Psoas muscle (tissue), 7 donors: ENCODE measurements at regions not wholly inside any gene's neighbourhood (a gene's known extent, or its start where the extent isn't known, plus 50 kb on each side); places are given as distances from the start of the nearest gene placed in this dataset.

ENCODE experiments used
- ATAC-seq, 4 donors: fragments of 200-7000 bp; cut with Tn5 transposase; one replicate each; pipeline ENCODE4 v1.9.1; 2020; ENCODE audit warnings: moderate library complexity in 3 of 4, mild to moderate bottlenecking in 2 of 4
- DNase-seq, 2 donors: peaks; one replicate each; pipeline ENCODE4 v3.0.0-alpha.2; 2020
- H3K27ac ChIP-seq: fragments of 200-600 bp; one replicate; pipeline ENCODE4 v1.8.0; 2022
- H3K27me3 ChIP-seq, 3 donors: fragments of 200-600 bp in 1 of 3; one replicate each; pipeline versions ENCODE4 v1.6.1 to v1.8.0; 2013 to 2022; ENCODE audit warnings: low read length in 2 of 3, mild to moderate bottlenecking in 2 of 3, moderate library complexity in 1 of 3; ENCODE audit not compliant: insufficient read depth in 3 of 3
- H3K36me3 ChIP-seq, 2 donors: fragments of 200-600 bp in 1 of 2; one replicate each; pipeline versions ENCODE4 v1.6.1 to v1.8.0; 2013 to 2022; ENCODE audit warnings: low read depth in 1 of 2, mild to moderate bottlenecking in 1 of 2, moderate library complexity in 1 of 2; ENCODE audit not compliant: insufficient read depth in 1 of 2
- H3K4me1 ChIP-seq: fragments of 200-600 bp; one replicate; pipeline ENCODE4 v1.8.0; 2022
- H3K4me3 ChIP-seq: fragments of 200-600 bp; one replicate; pipeline ENCODE4 v1.8.0; 2022; ENCODE audit warnings: mild to moderate bottlenecking
- H3K9me3 ChIP-seq: fragments of 200-600 bp; one replicate; pipeline ENCODE4 v1.8.0; 2022
- WGBS, 3 donors: extraction: QIAGEN DNeasy Blood & Tissue Kit; methylation state at CpG; one replicate each; pipeline versions ENCODE4 v1.1.6 to v1.1.7; 2013; 5-methylcytosine and 5-hydroxymethylcytosine counted together
- intact Hi-C, 2 donors: fragments of 100-400 bp; cut with DNase I; formaldehyde crosslinking; loops; one replicate each; pipeline versions ENCODE4 v1.11.0 to v1.14.2; 2022
- TF ChIP-seq, protein P1 (sequence below): fragments of 200-600 bp; IDR thresholded peaks from one replicate; pipeline ENCODE4 v1.8.0; 2022; ENCODE audit warnings: antibody characterized with exemption
- donor health status: healthy with polysubstance abuse.
- donor health status: DM: no; HTN: no; CAD: no; lungs with moderate emphysema.
- donor health status: Bipolar disorder and iron deficiency.
- donor health status: healthy.
- donor health status: DM: yes; HTN: yes; CAD: no.
- donor health status: DM: no; HTN: no; CAD: no.
- donor health status: DM: yes; HTN: yes; CAD: no.

GRCh38 chr12:63480186-63480585 lies 188.1 kb downstream of the DPY19L2 start:
- no peak overlapping the region for H3K4me3 ChIP-seq
- intact Hi-C loops = no loop called here
- H3K9me3 ChIP-seq = no peaks in the 10 kb centered on the region
- WGBS, 3 donors = 55 to 59% (median 58%) methylated on average over 2 of the region's 2 CpGs
- TF ChIP-seq, protein P1, sequence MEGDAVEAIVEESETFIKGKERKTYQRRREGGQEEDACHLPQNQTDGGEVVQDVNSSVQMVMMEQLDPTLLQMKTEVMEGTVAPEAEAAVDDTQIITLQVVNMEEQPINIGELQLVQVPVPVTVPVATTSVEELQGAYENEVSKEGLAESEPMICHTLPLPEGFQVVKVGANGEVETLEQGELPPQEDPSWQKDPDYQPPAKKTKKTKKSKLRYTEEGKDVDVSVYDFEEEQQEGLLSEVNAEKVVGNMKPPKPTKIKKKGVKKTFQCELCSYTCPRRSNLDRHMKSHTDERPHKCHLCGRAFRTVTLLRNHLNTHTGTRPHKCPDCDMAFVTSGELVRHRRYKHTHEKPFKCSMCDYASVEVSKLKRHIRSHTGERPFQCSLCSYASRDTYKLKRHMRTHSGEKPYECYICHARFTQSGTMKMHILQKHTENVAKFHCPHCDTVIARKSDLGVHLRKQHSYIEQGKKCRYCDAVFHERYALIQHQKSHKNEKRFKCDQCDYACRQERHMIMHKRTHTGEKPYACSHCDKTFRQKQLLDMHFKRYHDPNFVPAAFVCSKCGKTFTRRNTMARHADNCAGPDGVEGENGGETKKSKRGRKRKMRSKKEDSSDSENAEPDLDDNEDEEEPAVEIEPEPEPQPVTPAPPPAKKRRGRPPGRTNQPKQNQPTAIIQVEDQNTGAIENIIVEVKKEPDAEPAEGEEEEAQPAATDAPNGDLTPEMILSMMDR = no peak
- no peaks in the 10 kb centered on the region for H3K4me1 ChIP-seq
- no peaks in the 10 kb centered on the region for H3K27me3 ChIP-seq
- DNase-seq = no peak
- ATAC-seq = no peak
- H3K27ac ChIP-seq = no peak overlapping the region
- no peaks in the 10 kb centered on the region for H3K36me3 ChIP-seq

DNA sequence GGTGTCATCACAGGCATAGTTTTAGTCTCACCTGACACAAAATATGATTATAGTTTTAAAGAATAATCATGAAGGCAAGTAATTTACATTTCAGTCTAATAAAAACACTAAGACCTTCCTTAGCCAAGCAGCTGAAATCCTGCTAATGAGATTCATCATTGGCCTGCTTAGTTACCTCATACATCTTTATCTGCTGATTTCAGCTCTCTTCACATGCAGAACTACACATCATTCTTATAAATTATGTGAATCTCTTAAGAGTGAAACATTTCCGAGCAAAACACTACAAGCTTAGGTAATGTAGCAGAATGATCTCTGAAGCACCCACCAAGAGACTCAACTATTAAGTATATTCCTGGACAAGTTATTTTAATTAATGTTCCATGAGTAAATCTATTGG lies 198.1 kb downstream of the DPY19L2 start:
- Histone ChIP-seq H3K27me3 (no peaks in the 10 kb centered on the region), H3K36me3 (no peaks in the 10 kb centered on the region), H3K27ac (no peak overlapping the region), H3K9me3 (peaks cover 3% of the 10 kb centered on the region), H3K4me3 (no peak overlapping the region), H3K4me1 (no peaks in the 10 kb centered on the region)
- TF ChIP-seq, protein P1 = no peak
- no peak for DNase-seq
- intact Hi-C loops = no loop called here
- WGBS, 3 donors = 86 to 90% (median 89%) methylated on average over 1 of the region's 1 CpG
- ATAC-seq = no peak

GRCh38 chr12:63467951-63468350 lies 200.3 kb downstream of the DPY19L2 start:
- intact Hi-C loops = no loop called here
- Histone ChIP-seq H3K27me3 (no peaks in the 10 kb centered on the region), H3K27ac (no peak overlapping the region), H3K9me3 (peaks cover 3% of the 10 kb centered on the region), H3K4me3 (no peak overlapping the region), H3K4me1 (no peaks in the 10 kb centered on the region), H3K36me3 (no peaks in the 10 kb centered on the region)
- ATAC-seq (no peak), DNase-seq (no peak)
- TF ChIP-seq, protein P1 = no peak
- 20 to 36% (median 26%) methylated on average over 4 of the region's 4 CpGs for WGBS, 3 donors

- H3K27ac ChIP-seq = no peak overlapping the region
- H3K4me1 ChIP-seq = no peaks in the 10 kb centered on the region
- WGBS, 3 donors = 83 to 92% (median 87%) methylated on average over 1 of the region's 1 CpG
- H3K36me3 ChIP-seq = no peaks in the 10 kb centered on the region
- no peak overlapping the region for H3K4me3 ChIP-seq
- TF ChIP-seq, protein P1 = no peak
- H3K27me3 ChIP-seq = no peaks in the 10 kb centered on the region
- DNase-seq (no peak), ATAC-seq (no peak)
- no peaks in the 10 kb centered on the region for H3K9me3 ChIP-seq
- intact Hi-C loops = no loop called here
Measured at GRCh38 chr12:63457857-63458256, 210.4 kb downstream of the DPY19L2 start.

DNA sequence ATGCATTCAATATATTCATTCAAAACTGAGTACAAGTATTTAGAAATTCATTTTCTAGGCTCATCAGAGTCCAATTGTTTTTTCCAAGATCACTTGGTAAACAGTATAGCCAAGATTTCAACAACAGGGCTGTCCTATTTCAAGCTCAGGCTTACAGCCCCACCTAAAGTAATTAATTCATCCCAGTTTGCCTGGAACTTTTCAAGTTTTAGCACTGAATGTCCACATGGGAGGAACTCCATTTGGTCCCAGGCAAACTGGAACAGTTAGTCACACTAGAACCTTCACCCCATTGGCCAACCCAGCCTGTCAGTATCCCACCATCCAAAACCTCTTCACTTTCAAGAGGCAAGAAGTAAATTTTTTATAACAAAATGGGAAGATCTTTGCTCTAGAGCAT lies 210.9 kb downstream of the DPY19L2 start:
- Histone ChIP-seq H3K27ac (no peak overlapping the region), H3K4me1 (no peaks in the 10 kb centered on the region), H3K27me3 (no peaks in the 10 kb centered on the region), H3K4me3 (no peak overlapping the region), H3K9me3 (no peaks in the 10 kb centered on the region), H3K36me3 (no peaks in the 10 kb centered on the region)
- intact Hi-C loops = no loop called here
- ATAC-seq (no peak), DNase-seq (no peak)
- TF ChIP-seq, protein P1 = no peak
